H1 (cell line): ENCODE measurements at regions not wholly inside any gene's neighbourhood (a gene's known extent, or its start where the extent isn't known, plus 50 kb on each side); places are given as distances from the start of the nearest gene placed in this dataset.

Experiments used
- FOSL1 ChIP-seq: IDR thresholded peaks from 2 replicates; pipeline ENCODE4 v1.6.1; 2011; ENCODE audit warnings: mild to moderate bottlenecking, low read depth, low read length, moderate library complexity; ENCODE audit not compliant: insufficient read depth
- SIX5 ChIP-seq: IDR thresholded peaks from 2 replicates; pipeline ENCODE4 v1.6.1; 2011; ENCODE audit warnings: mild to moderate bottlenecking, low read depth, low read length
- TF ChIP-seq, protein P1 (sequence below), 3 experiments: IDR thresholded peaks; 1 replicate in 2 of 3; 2 replicates in 1 of 3; pipeline versions ENCODE4 v1.5.1 to v1.6.1; 2011; ENCODE audit warnings: low read length in 3 of 3, mild to moderate bottlenecking in 3 of 3, inconsistent platforms in 2 of 3, low read depth in 1 of 3, moderate library complexity in 1 of 3; ENCODE audit not compliant: insufficient read depth in 1 of 3; ENCODE audit errors: control extremely low read depth in 1 of 3

- no peak for TF ChIP-seq SIX5
- TF ChIP-seq FOSL1, result no peak
- TF ChIP-seq, protein P1, sequence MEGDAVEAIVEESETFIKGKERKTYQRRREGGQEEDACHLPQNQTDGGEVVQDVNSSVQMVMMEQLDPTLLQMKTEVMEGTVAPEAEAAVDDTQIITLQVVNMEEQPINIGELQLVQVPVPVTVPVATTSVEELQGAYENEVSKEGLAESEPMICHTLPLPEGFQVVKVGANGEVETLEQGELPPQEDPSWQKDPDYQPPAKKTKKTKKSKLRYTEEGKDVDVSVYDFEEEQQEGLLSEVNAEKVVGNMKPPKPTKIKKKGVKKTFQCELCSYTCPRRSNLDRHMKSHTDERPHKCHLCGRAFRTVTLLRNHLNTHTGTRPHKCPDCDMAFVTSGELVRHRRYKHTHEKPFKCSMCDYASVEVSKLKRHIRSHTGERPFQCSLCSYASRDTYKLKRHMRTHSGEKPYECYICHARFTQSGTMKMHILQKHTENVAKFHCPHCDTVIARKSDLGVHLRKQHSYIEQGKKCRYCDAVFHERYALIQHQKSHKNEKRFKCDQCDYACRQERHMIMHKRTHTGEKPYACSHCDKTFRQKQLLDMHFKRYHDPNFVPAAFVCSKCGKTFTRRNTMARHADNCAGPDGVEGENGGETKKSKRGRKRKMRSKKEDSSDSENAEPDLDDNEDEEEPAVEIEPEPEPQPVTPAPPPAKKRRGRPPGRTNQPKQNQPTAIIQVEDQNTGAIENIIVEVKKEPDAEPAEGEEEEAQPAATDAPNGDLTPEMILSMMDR (IDR thresholded peaks at IDR 0.05; ENCODE audit: control extremely low read depth in 1 of 3, insufficient read depth in 1 of 3, low read depth in 1 of 3, low read length in 3 of 3), result no peak
Measured at GRCh38 chr12:98358144-98358543, 157.2 kb upstream of the TMPO start.
